ENCODE measurements at regions not wholly inside any gene's neighbourhood (a gene's known extent, or its start where the extent isn't known, plus 50 kb on each side); places are given as distances from the start of the nearest gene placed in this dataset.

GRCh38 chr4:3860913-3861636 lies 94.9 kb downstream of the ADRA2C start:
- peaks cover 10% of the 10 kb centered on the region for H3K27me3 Mint-ChIP-seq
- no peak overlapping the region for H3K4me3 Mint-ChIP-seq
- intact Hi-C loops (cut with micrococcal nuclease), result no loop called here
- H3K9me3 Mint-ChIP-seq, result no peaks in the 10 kb centered on the region
- no peak for TF ChIP-seq CTCF (IDR thresholded peaks at IDR 0.05)
- ChIA-PET CTCF (no interaction called here), POLR2A (no interaction called here)
- ATAC-seq, result no peak
- no peaks in the 10 kb centered on the region for H3K36me3 Mint-ChIP-seq (ENCODE audit: low read depth)
- H3K27ac Mint-ChIP-seq, result no peak overlapping the region
- DNase-seq, result no peak
- no peaks in the 10 kb centered on the region for H3K4me1 Mint-ChIP-seq (ENCODE audit: low read depth)

- Mint-ChIP-seq H3K27me3 (peaks cover 12% of the 10 kb centered on the region), H3K36me3 (ENCODE audit: low read depth) (no peaks in the 10 kb centered on the region)
- no peak for TF ChIP-seq CTCF (IDR thresholded peaks at IDR 0.05)
Measured at GRCh38 chr4:3861720-3862639, 95.8 kb downstream of the ADRA2C start.

GRCh38 chr4:3862640-3863420 lies 96.6 kb downstream of the ADRA2C start:
- Mint-ChIP-seq H3K27me3 (peaks cover 12% of the 10 kb centered on the region), H3K9me3 (no peaks in the 10 kb centered on the region), H3K36me3 (ENCODE audit: low read depth) (no peaks in the 10 kb centered on the region), H3K27ac (no peak overlapping the region), H3K4me1 (ENCODE audit: low read depth) (no peaks in the 10 kb centered on the region), H3K4me3 (no peak overlapping the region)
- ChIA-PET CTCF (interaction anchor here (1.1 kb wide), 1 partner anchor 18 kb away, joined by 3 read pairs; no protein-coding TSS in a partner anchor), POLR2A (no interaction called here)
- DNase-seq (no peak), ATAC-seq (no peak)
- intact Hi-C loops (cut with micrococcal nuclease), result no loop called here
- no peak for TF ChIP-seq CTCF (IDR thresholded peaks at IDR 0.05)

More at GRCh38 chr4:3861720-3862639, 95.8 kb downstream of the ADRA2C start:
- no peak overlapping the region for H3K4me3 Mint-ChIP-seq
- intact Hi-C loops (cut with micrococcal nuclease), result no loop called here
- ChIA-PET POLR2A (no interaction called here), CTCF (interaction anchor here (1.1 kb wide), 1 partner anchor 19 kb away, joined by 3 read pairs; no protein-coding TSS in a partner anchor)
- H3K27ac Mint-ChIP-seq, result no peak overlapping the region
- no peaks in the 10 kb centered on the region for H3K4me1 Mint-ChIP-seq (ENCODE audit: low read depth)
- H3K9me3 Mint-ChIP-seq, result no peaks in the 10 kb centered on the region
- DNase-seq (no peak), ATAC-seq (no peak)

- H3K4me1 Mint-ChIP-seq (ENCODE audit: low read depth), result no peaks in the 10 kb centered on the region
- no peak for DNase-seq
- H3K9me3 Mint-ChIP-seq, result no peaks in the 10 kb centered on the region
- no peak for ATAC-seq
- TF ChIP-seq CTCF (IDR thresholded peaks at IDR 0.05), result no peak
- no peaks in the 10 kb centered on the region for H3K36me3 Mint-ChIP-seq (ENCODE audit: low read depth)
- no peak overlapping the region for H3K27ac Mint-ChIP-seq
- POLR2A ChIA-PET, result no interaction called here
- H3K4me3 Mint-ChIP-seq, result no peak overlapping the region
- H3K27me3 Mint-ChIP-seq, result peaks cover 15% of the 10 kb centered on the region
- intact Hi-C loops (cut with micrococcal nuclease), result no loop called here
- CTCF ChIA-PET, result no interaction called here
Measured at GRCh38 chr4:3863841-3864741, 97.9 kb downstream of the ADRA2C start.
